Lower lobe of right lung (tissue), 2 donors: ENCODE measurements at regions not wholly inside any gene's neighbourhood (a gene's known extent, or its start where the extent isn't known, plus 50 kb on each side); places are given as distances from the start of the nearest gene placed in this dataset.

Experiments
- ATAC-seq, 2 donors: fragments of 200-7000 bp; cut with Tn5 transposase; one replicate each; pipeline ENCODE4 v1.9.1; 2020 to 2022; ENCODE audit warnings: mild to moderate bottlenecking in 2 of 2, moderate library complexity in 2 of 2
- DNase-seq: peaks from one replicate; pipeline ENCODE4 v3.0.0-alpha.2; 2020
- H3K27ac ChIP-seq: fragments of 200-600 bp; one replicate; pipeline ENCODE4 v1.8.0; 2022
- H3K27me3 ChIP-seq: fragments of 200-600 bp; one replicate; pipeline ENCODE4 v1.8.0; 2022; ENCODE audit warnings: low read depth
- H3K36me3 ChIP-seq: fragments of 200-600 bp; one replicate; pipeline ENCODE4 v1.8.0; 2022; ENCODE audit warnings: mild to moderate bottlenecking
- H3K4me1 ChIP-seq: fragments of 200-600 bp; one replicate; pipeline ENCODE4 v1.8.0; 2022
- H3K4me3 ChIP-seq: fragments of 200-600 bp; one replicate; pipeline ENCODE4 v1.8.0; 2022; ENCODE audit warnings: mild to moderate bottlenecking
- H3K9me3 ChIP-seq: fragments of 200-600 bp; one replicate; pipeline ENCODE4 v1.8.0; 2022
- CTCF ChIP-seq: fragments of 200-600 bp; IDR thresholded peaks from one replicate; pipeline ENCODE4 v1.8.0; 2022; ENCODE audit warnings: antibody characterized with exemption, mild to moderate bottlenecking
- intact Hi-C: fragments of 100-400 bp; cut with DNase I; formaldehyde crosslinking; loops from one replicate; pipeline ENCODE4 v1.11.0; 2022
- donor health status: DM: no; HTN: yes; CAD: no; lungs with severe emphysema.

- H3K27me3 ChIP-seq = no peaks in the 10 kb centered on the region
- TF ChIP-seq CTCF = no peak
- H3K4me1 ChIP-seq = no peaks in the 10 kb centered on the region
- H3K9me3 ChIP-seq = no peaks in the 10 kb centered on the region
- no peak overlapping the region for H3K4me3 ChIP-seq
- intact Hi-C loops = no loop called here
- DNase-seq (no peak), ATAC-seq (no peak)
- no peak overlapping the region for H3K27ac ChIP-seq
- no peaks in the 10 kb centered on the region for H3K36me3 ChIP-seq
Observed at GRCh38 chr6:125678601-125679000, 70.8 kb upstream of the HEY2 start.

GRCh38 chr6:125679128-125679527 lies 70.3 kb upstream of the HEY2 start:
- no peak overlapping the region for H3K4me3 ChIP-seq
- no peaks in the 10 kb centered on the region for H3K4me1 ChIP-seq
- no peak for DNase-seq
- no peak for ATAC-seq
- TF ChIP-seq CTCF = no peak
- intact Hi-C loops = no loop called here
- H3K27me3 ChIP-seq = no peaks in the 10 kb centered on the region
- H3K9me3 ChIP-seq = no peaks in the 10 kb centered on the region
- H3K27ac ChIP-seq = no peak overlapping the region
- H3K36me3 ChIP-seq = no peaks in the 10 kb centered on the region

DNA sequence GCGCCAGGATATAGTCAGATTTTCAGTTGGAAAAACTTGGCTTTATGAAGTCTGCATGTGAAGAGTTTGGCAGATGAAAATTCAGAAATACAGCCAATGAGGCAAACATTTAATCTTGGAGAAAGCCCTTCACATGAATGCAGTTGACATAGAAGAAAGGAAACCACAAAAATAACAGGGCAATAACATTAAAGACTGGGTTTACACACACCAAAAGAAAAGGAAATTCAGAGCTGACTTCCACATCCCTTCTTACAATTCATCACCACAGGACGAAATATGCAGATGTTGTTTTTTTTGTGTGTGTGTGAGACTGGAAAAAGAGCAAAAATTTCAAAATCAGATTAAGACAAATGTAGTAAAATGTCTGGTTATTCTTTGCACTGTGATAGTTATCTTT lies 69.8 kb upstream of the HEY2 start:
- Histone ChIP-seq H3K4me3 (no peak overlapping the region), H3K27ac (no peak overlapping the region), H3K4me1 (no peaks in the 10 kb centered on the region), H3K27me3 (no peaks in the 10 kb centered on the region), H3K9me3 (no peaks in the 10 kb centered on the region), H3K36me3 (no peaks in the 10 kb centered on the region)
- DNase-seq = no peak
- no peak for TF ChIP-seq CTCF
- ATAC-seq = no peak
- intact Hi-C loops = no loop called here

DNA sequence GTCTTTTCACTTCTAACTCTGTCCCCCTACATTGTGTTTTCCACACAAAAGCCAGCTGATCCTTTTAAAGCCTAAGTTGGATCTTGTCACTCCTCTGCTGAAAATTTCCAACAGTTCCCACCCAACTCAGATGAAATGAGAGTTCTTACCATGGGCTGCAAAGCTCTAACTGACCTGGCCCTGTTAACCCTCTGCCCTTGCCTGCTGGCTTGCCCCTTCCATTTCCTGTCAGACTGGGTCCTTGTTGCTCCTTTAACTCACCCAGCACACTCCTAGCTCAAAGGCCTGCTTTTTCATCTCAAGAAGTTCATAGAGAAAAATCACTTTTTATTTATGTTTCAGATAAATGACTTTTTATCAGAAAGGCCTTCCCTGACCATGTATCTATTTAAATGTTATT lies 66.5 kb upstream of the HEY2 start:
- ATAC-seq = no peak
- Histone ChIP-seq H3K27ac (no peak overlapping the region), H3K4me3 (no peak overlapping the region), H3K9me3 (no peaks in the 10 kb centered on the region), H3K27me3 (no peaks in the 10 kb centered on the region), H3K4me1 (no peaks in the 10 kb centered on the region), H3K36me3 (no peaks in the 10 kb centered on the region)
- DNase-seq = no peak
- intact Hi-C loops = no loop called here
- TF ChIP-seq CTCF = no peak

GRCh38 chr6:125688138-125688537 lies 61.3 kb upstream of the HEY2 start:
- H3K4me1 ChIP-seq = no peaks in the 10 kb centered on the region
- DNase-seq (no peak), ATAC-seq (no peak)
- H3K4me3 ChIP-seq = no peak overlapping the region
- H3K27me3 ChIP-seq = no peaks in the 10 kb centered on the region
- H3K27ac ChIP-seq = no peak overlapping the region
- TF ChIP-seq CTCF = no peak
- intact Hi-C loops = no loop called here
- no peaks in the 10 kb centered on the region for H3K9me3 ChIP-seq
- no peaks in the 10 kb centered on the region for H3K36me3 ChIP-seq

DNA sequence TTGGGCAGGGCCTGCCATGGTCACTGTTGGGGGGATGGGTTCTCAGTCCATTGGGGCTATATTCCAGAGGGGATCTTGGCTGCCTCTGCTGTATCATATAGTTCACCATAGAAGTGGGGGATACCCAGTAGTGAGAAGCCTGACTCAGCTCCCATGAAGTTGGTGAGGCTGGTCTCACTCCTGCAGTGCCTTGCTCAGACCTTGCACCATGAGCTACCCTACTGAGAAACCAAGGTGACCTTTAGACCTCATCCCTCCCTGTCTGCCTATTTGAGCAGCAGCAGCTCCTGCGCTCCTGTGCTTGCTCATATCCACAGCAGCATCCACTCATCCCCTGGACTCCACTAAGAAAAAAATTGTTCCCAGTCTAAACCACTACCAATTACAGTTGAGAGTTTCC lies 56.0 kb upstream of the HEY2 start:
- H3K4me3 ChIP-seq = no peak overlapping the region
- DNase-seq = no peak
- TF ChIP-seq CTCF = no peak
- H3K36me3 ChIP-seq = no peaks in the 10 kb centered on the region
- H3K9me3 ChIP-seq = no peaks in the 10 kb centered on the region
- no peak for ATAC-seq
- H3K27me3 ChIP-seq = no peaks in the 10 kb centered on the region
- H3K27ac ChIP-seq = no peak overlapping the region
- H3K4me1 ChIP-seq = no peaks in the 10 kb centered on the region
- intact Hi-C loops = no loop called here
